ENCODE measurements at regions not wholly inside any gene's neighbourhood (a gene's known extent, or its start where the extent isn't known, plus 50 kb on each side); places are given as distances from the start of the nearest gene placed in this dataset.

- no peak for TF ChIP-seq CTCF (IDR thresholded peaks at IDR 0.05)
- TF ChIP-seq POLR2A (IDR thresholded peaks at IDR 0.05), result no peak
Measured at GRCh38 chr7:38049679-38050078, 128.4 kb upstream of the STARD3NL start.

All from right lobe of liver (tissue), 4 donors.